Naive thymus-derived CD8-positive, alpha-beta T cell (primary cell): ENCODE measurements at regions not wholly inside any gene's neighbourhood (a gene's known extent, or its start where the extent isn't known, plus 50 kb on each side); places are given as distances from the start of the nearest gene placed in this dataset.

Experiments used
- ATAC-seq, 2 donors: fragments of 150-1000 bp; cut with Tn5 transposase in 1 of 2; sonication (Bioruptor Pico), chemical (Tn5 transposase) in 1 of 2; 1 replicate in 1 of 2; 2 replicates in 1 of 2; pipeline ENCODE4 v1.10.0; 2021; ENCODE audit warnings: mild to moderate bottlenecking in 2 of 2, moderate library complexity in 2 of 2
- POLR2A ChIA-PET: fragments of 350-600 bp; sonication (Branson Sonifier 250); formaldehyde crosslinking; loops from one replicate; lab custom pipeline; 2021; ENCODE audit warnings: antibody characterized with exemption; lab: Charles Lee
- DNase-seq, 10 donors: peaks; one replicate each; pipeline versions ENCODE4 v3.0.0 to v3.0.0-alpha.2; 2020 to 2022
- H3K27ac Mint-ChIP-seq, 10 donors: one replicate each; pipeline ENCODE4 v1.8.0; 2020 to 2022; ENCODE audit warnings: mild to moderate bottlenecking in 10 of 10, mixed read lengths in 10 of 10, moderate library complexity in 4 of 10, inconsistent platforms in 1 of 10
- H3K27me3 Mint-ChIP-seq, 5 donors: one replicate each; pipeline ENCODE4 v1.8.0; 2021 to 2022; ENCODE audit warnings: mixed read lengths in 5 of 5
- H3K36me3 Mint-ChIP-seq, 3 donors: one replicate each; pipeline ENCODE4 v1.8.0; 2020 to 2022; ENCODE audit warnings: mixed read lengths in 3 of 3, mild to moderate bottlenecking in 2 of 3, inconsistent platforms in 1 of 3
- H3K4me1 Mint-ChIP-seq, 4 donors: one replicate each; pipeline ENCODE4 v1.8.0; 2021 to 2022; ENCODE audit warnings: mixed read lengths in 4 of 4
- H3K4me3 Mint-ChIP-seq, 10 donors: one replicate each; pipeline ENCODE4 v1.8.0; 2020 to 2022; ENCODE audit warnings: mild to moderate bottlenecking in 10 of 10, mixed read lengths in 10 of 10, moderate library complexity in 6 of 10, inconsistent platforms in 1 of 10
- H3K9me3 Mint-ChIP-seq, 9 donors: one replicate each; pipeline ENCODE4 v1.8.0; 2020 to 2022; ENCODE audit warnings: mixed read lengths in 9 of 9, mild to moderate bottlenecking in 3 of 9, inconsistent platforms in 1 of 9, moderate library complexity in 1 of 9

GRCh38 chr2:126797622-126798275 is 100.9 kb upstream of the TEX51 start:
- no peaks in the 10 kb centered on the region for H3K4me1 Mint-ChIP-seq
- no peaks in the 10 kb centered on the region for H3K9me3 Mint-ChIP-seq
- no peaks in the 10 kb centered on the region for H3K36me3 Mint-ChIP-seq
- ATAC-seq = no peak
- H3K27ac Mint-ChIP-seq = peak overlapping the region in 1 of 10 donors; percentile 65
- H3K27me3 Mint-ChIP-seq = peaks cover 11 to 27% (median 13%) of the 10 kb centered on the region in 5 donors
- no peak overlapping the region for H3K4me3 Mint-ChIP-seq
- no peak for DNase-seq
- POLR2A ChIA-PET = no interaction called here

- Mint-ChIP-seq H3K4me3 (no peak overlapping the region), H3K36me3 (no peaks in the 10 kb centered on the region), H3K4me1 (no peaks in the 10 kb centered on the region), H3K9me3 (no peaks in the 10 kb centered on the region), H3K27me3 (peaks cover 4 to 19% (median 12%) of the 10 kb centered on the region in 5 donors), H3K27ac (no peak overlapping the region)
- DNase-seq (no peak), ATAC-seq (no peak)
- POLR2A ChIA-PET = no interaction called here
These were observed 100.2 kb upstream of the TEX51 start for GRCh38 chr2:126798276-126799140.

GRCh38 chr2:126799301-126799700 is 99.4 kb upstream of the TEX51 start:
- no peak for ATAC-seq
- H3K36me3 Mint-ChIP-seq = no peaks in the 10 kb centered on the region
- no peak for DNase-seq
- POLR2A ChIA-PET = no interaction called here
- no peak overlapping the region for H3K4me3 Mint-ChIP-seq
- no peaks in the 10 kb centered on the region for H3K4me1 Mint-ChIP-seq
- H3K27ac Mint-ChIP-seq = no peak overlapping the region
- no peaks in the 10 kb centered on the region for H3K9me3 Mint-ChIP-seq
- H3K27me3 Mint-ChIP-seq = peaks cover 3 to 15% (median 10%) of the 10 kb centered on the region in 5 donors

GRCh38 chr2:126801473-126801872 is 97.2 kb upstream of the TEX51 start:
- H3K4me3 Mint-ChIP-seq = no peak overlapping the region
- peaks cover 0 to 2% (median 0%) of the 10 kb centered on the region in 9 donors for H3K9me3 Mint-ChIP-seq
- POLR2A ChIA-PET = no interaction called here
- no peak for DNase-seq
- peak overlapping the region in 1 of 10 donors; percentile 12 for H3K27ac Mint-ChIP-seq
- H3K27me3 Mint-ChIP-seq = peaks cover 1 to 14% (median 3%) of the 10 kb centered on the region in 5 donors
- H3K4me1 Mint-ChIP-seq = no peaks in the 10 kb centered on the region
- H3K36me3 Mint-ChIP-seq = no peaks in the 10 kb centered on the region
- no peak for ATAC-seq

- Mint-ChIP-seq H3K36me3 (no peaks in the 10 kb centered on the region), H3K4me1 (no peaks in the 10 kb centered on the region), H3K9me3 (peaks cover 0 to 2% (median 0%) of the 10 kb centered on the region in 9 donors), H3K4me3 (no peak overlapping the region), H3K27ac (no peak overlapping the region), H3K27me3 (peaks cover 0 to 16% (median 4%) of the 10 kb centered on the region in 5 donors)
- no peak for DNase-seq
- no peak for ATAC-seq
- POLR2A ChIA-PET = no interaction called here
These were observed 96.4 kb upstream of the TEX51 start for GRCh38 chr2:126802316-126802715.

GRCh38 chr2:126802774-126803433 is 95.8 kb upstream of the TEX51 start:
- POLR2A ChIA-PET = no interaction called here
- H3K36me3 Mint-ChIP-seq = no peaks in the 10 kb centered on the region
- peaks cover 0 to 4% (median 0%) of the 10 kb centered on the region in 9 donors for H3K9me3 Mint-ChIP-seq
- H3K4me1 Mint-ChIP-seq = no peaks in the 10 kb centered on the region
- ATAC-seq (no peak), DNase-seq (no peak)
- H3K27ac Mint-ChIP-seq = no peak overlapping the region
- H3K27me3 Mint-ChIP-seq = peaks cover 0 to 15% (median under 1%) of the 10 kb centered on the region in 5 donors
- H3K4me3 Mint-ChIP-seq = no peak overlapping the region

GRCh38 chr2:126803434-126803775 is 95.3 kb upstream of the TEX51 start:
- Mint-ChIP-seq H3K36me3 (no peaks in the 10 kb centered on the region), H3K27me3 (peaks cover 0 to 15% (median 0%) of the 10 kb centered on the region in 5 donors), H3K9me3 (peaks cover 0 to 4% (median 0%) of the 10 kb centered on the region in 9 donors), H3K4me3 (no peak overlapping the region), H3K27ac (no peak overlapping the region), H3K4me1 (no peaks in the 10 kb centered on the region)
- DNase-seq (no peak), ATAC-seq (no peak)
- POLR2A ChIA-PET = no interaction called here

GRCh38 chr2:126804347-126804746 is 94.3 kb upstream of the TEX51 start:
- Mint-ChIP-seq H3K36me3 (no peaks in the 10 kb centered on the region), H3K9me3 (peaks cover 0 to 4% (median 0%) of the 10 kb centered on the region in 9 donors), H3K27me3 (peaks cover 0 to 14% (median 0%) of the 10 kb centered on the region in 5 donors), H3K27ac (no peak overlapping the region), H3K4me1 (no peaks in the 10 kb centered on the region), H3K4me3 (no peak overlapping the region)
- ATAC-seq = no peak
- no peak for DNase-seq
- POLR2A ChIA-PET = no interaction called here

- H3K27ac Mint-ChIP-seq = no peak overlapping the region
- no peaks in the 10 kb centered on the region for H3K36me3 Mint-ChIP-seq
- peaks cover 0 to 12% (median 0%) of the 10 kb centered on the region in 9 donors for H3K9me3 Mint-ChIP-seq
- DNase-seq = no peak
- no peak overlapping the region for H3K4me3 Mint-ChIP-seq
- ATAC-seq = no peak
- no peaks in the 10 kb centered on the region for H3K4me1 Mint-ChIP-seq
- peaks cover 0 to 13% (median 2%) of the 10 kb centered on the region in 5 donors for H3K27me3 Mint-ChIP-seq
- POLR2A ChIA-PET = no interaction called here
These were observed 89.8 kb upstream of the TEX51 start for GRCh38 chr2:126808929-126809328.

- H3K9me3 Mint-ChIP-seq = peaks cover 0 to 12% (median 0%) of the 10 kb centered on the region in 9 donors
- no peaks in the 10 kb centered on the region for H3K4me1 Mint-ChIP-seq
- H3K36me3 Mint-ChIP-seq = no peaks in the 10 kb centered on the region
- H3K27me3 Mint-ChIP-seq = peaks cover 0 to 16% (median 2%) of the 10 kb centered on the region in 5 donors
- ATAC-seq (no peak), DNase-seq (no peak)
- no peak overlapping the region for H3K4me3 Mint-ChIP-seq
- POLR2A ChIA-PET = no interaction called here
- no peak overlapping the region for H3K27ac Mint-ChIP-seq
These were observed 89.3 kb upstream of the TEX51 start for GRCh38 chr2:126809340-126809739.

GRCh38 chr2:126810001-126810400 is 88.7 kb upstream of the TEX51 start:
- POLR2A ChIA-PET = no interaction called here
- Mint-ChIP-seq H3K27me3 (peaks cover 0 to 22% (median 2%) of the 10 kb centered on the region in 5 donors), H3K4me3 (no peak overlapping the region), H3K36me3 (no peaks in the 10 kb centered on the region), H3K4me1 (no peaks in the 10 kb centered on the region), H3K9me3 (peaks cover 0 to 12% (median 0%) of the 10 kb centered on the region in 9 donors), H3K27ac (no peak overlapping the region)
- no peak for DNase-seq
- no peak for ATAC-seq

GRCh38 chr2:126811101-126811500 is 87.6 kb upstream of the TEX51 start:
- no peak overlapping the region for H3K27ac Mint-ChIP-seq
- no peaks in the 10 kb centered on the region for H3K36me3 Mint-ChIP-seq
- H3K4me1 Mint-ChIP-seq = no peaks in the 10 kb centered on the region
- no peak for DNase-seq
- no peak for ATAC-seq
- H3K4me3 Mint-ChIP-seq = no peak overlapping the region
- H3K9me3 Mint-ChIP-seq = peaks cover 0 to 16% (median 3%) of the 10 kb centered on the region in 9 donors
- POLR2A ChIA-PET = no interaction called here
- H3K27me3 Mint-ChIP-seq = peaks cover 0 to 24% (median 7%) of the 10 kb centered on the region in 5 donors

GRCh38 chr2:126817172-126817571 is 81.5 kb upstream of the TEX51 start:
- no peak overlapping the region for H3K27ac Mint-ChIP-seq
- peaks cover 26 to 53% (median 39%) of the 10 kb centered on the region in 5 donors for H3K27me3 Mint-ChIP-seq
- ATAC-seq = no peak
- POLR2A ChIA-PET = no interaction called here
- H3K4me3 Mint-ChIP-seq = no peak overlapping the region
- peaks cover 0 to 9% (median 4%) of the 10 kb centered on the region in 3 donors for H3K36me3 Mint-ChIP-seq
- H3K4me1 Mint-ChIP-seq = no peaks in the 10 kb centered on the region
- DNase-seq = no peak
- peaks cover 0 to 24% (median 11%) of the 10 kb centered on the region in 9 donors for H3K9me3 Mint-ChIP-seq
